ENCODE measurements at regions not wholly inside any gene's neighbourhood (a gene's known extent, or its start where the extent isn't known, plus 50 kb on each side); places are given as distances from the start of the nearest gene placed in this dataset.

DNA sequence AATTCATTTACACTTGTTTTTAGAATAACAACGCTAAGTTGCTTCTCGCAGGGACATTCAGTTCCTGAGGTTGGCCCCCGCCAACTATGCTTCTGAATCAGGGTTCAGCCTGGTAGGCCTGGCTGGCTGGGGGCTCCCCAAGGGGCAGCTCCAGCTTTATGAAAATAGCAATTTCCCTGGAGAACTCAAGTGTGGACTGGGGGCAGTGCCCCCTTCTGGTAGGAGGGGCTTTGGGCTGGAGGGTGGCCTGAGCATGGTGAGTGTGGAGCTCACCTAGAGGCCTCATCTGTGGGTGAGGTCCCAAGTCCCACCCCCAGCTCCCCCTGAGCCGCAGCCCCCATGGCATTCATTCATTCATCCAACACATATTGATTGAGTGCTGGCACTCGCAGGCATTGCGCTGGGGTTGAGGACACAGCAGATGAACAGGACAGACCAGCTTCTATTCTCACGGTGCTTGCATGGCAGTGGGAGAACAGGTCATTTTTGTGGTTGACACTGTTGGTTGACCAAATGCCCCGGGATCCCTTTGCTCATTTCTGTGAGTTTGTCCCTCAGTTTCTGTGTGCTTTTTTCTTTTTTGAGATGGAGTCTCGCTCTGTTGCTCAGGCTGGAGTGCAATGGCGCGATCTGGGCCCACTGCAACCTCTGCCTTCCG is 79.2 kb downstream of the UBIAD1 start:
- no peak for TF ChIP-seq CTCF (IDR thresholded peaks at IDR 0.05)
- no peak for TF ChIP-seq POLR2A (IDR thresholded peaks at IDR 0.05)
- no peak for TF ChIP-seq EP300 (IDR thresholded peaks at IDR 0.05)
- TF ChIP-seq POLR2AphosphoS5 (IDR thresholded peaks at IDR 0.05), result no peak
